Liver (tissue), 8 donors: ENCODE measurements at regions not wholly inside any gene's neighbourhood (a gene's known extent, or its start where the extent isn't known, plus 50 kb on each side); places are given as distances from the start of the nearest gene placed in this dataset.
"Not testable (repeated sequence)": the region's sequence is repeated elsewhere in the genome, so short reads cannot be mapped to it uniquely, and the experiment has no call there.

Source experiments
- DNase-seq: peaks from one replicate; pipeline ENCODE4 v3.0.0-alpha.2; 2017; ENCODE audit warnings: low spot score
- H3K27ac ChIP-seq, 2 donors: one replicate each; pipeline ENCODE4 v1.7.0; 2013; ENCODE audit warnings: inconsistent platforms in 2 of 2, low read length in 2 of 2, control low read depth in 1 of 2, low read depth in 1 of 2, mild to moderate bottlenecking in 1 of 2
- H3K27me3 ChIP-seq, 4 donors: one replicate each; pipeline versions ENCODE4 v1.6.1 to v1.7.0; 2013; ENCODE audit warnings: low read length in 3 of 4, inconsistent platforms in 1 of 4, mild to moderate bottlenecking in 1 of 4, moderate library complexity in 1 of 4; ENCODE audit not compliant: control insufficient read depth in 4 of 4, insufficient read depth in 4 of 4
- H3K36me3 ChIP-seq, 4 donors: one replicate each; pipeline versions ENCODE4 v1.6.1 to v1.7.0; 2013; ENCODE audit warnings: low read length in 3 of 4, mild to moderate bottlenecking in 3 of 4, low read depth in 1 of 4, moderate library complexity in 1 of 4; ENCODE audit not compliant: control insufficient read depth in 4 of 4, insufficient read depth in 3 of 4
- H3K4me1 ChIP-seq, 4 donors: one replicate each; pipeline versions ENCODE4 v1.6.1 to v1.7.0; 2013; ENCODE audit warnings: low read length in 3 of 4, mild to moderate bottlenecking in 3 of 4, moderate library complexity in 1 of 4; ENCODE audit not compliant: control insufficient read depth in 4 of 4, insufficient read depth in 4 of 4
- H3K4me3 ChIP-seq, 3 donors: one replicate each; pipeline versions ENCODE4 v1.6.1 to v1.7.0; 2013; ENCODE audit warnings: low read length in 3 of 3, control low read depth in 1 of 3, low read depth in 1 of 3, mild to moderate bottlenecking in 1 of 3
- H3K9ac ChIP-seq, 2 donors: one replicate each; pipeline ENCODE4 v1.7.0; 2013; ENCODE audit warnings: low read length in 2 of 2, mild to moderate bottlenecking in 2 of 2, moderate library complexity in 2 of 2, control low read depth in 1 of 2, low read depth in 1 of 2
- H3K9me3 ChIP-seq, 4 donors: one replicate each; pipeline versions ENCODE4 v1.6.1 to v1.7.0; 2013; ENCODE audit warnings: low read length in 3 of 4; ENCODE audit not compliant: control insufficient read depth in 4 of 4
- EGR1 ChIP-seq, 2 donors: IDR thresholded peaks; 2 replicates each; pipeline ENCODE4 v1.6.1; 2016 to 2018; ENCODE audit warnings: antibody characterized with exemption in 2 of 2, low read depth in 2 of 2
- FOXA1 ChIP-seq: IDR thresholded peaks from 2 replicates; pipeline ENCODE4 v1.6.1; 2016; ENCODE audit warnings: antibody characterized with exemption
- GABPA ChIP-seq, 2 donors: IDR thresholded peaks in 1 of 2; conservative IDR thresholded peaks in 1 of 2; 2 replicates each; pipeline ENCODE4 v1.6.1; 2016; ENCODE audit warnings: antibody characterized with exemption in 2 of 2, mild to moderate bottlenecking in 1 of 2, moderate library complexity in 1 of 2
- HNF4G ChIP-seq: IDR thresholded peaks from 2 replicates; pipeline ENCODE4 v1.6.1; 2016; ENCODE audit warnings: antibody characterized with exemption
- NR2F2 ChIP-seq: IDR thresholded peaks from 2 replicates; pipeline ENCODE4 v1.6.1; 2016; ENCODE audit warnings: antibody characterized with exemption
- RXRA ChIP-seq, 2 donors: IDR thresholded peaks; 2 replicates each; pipeline ENCODE4 v1.6.1; 2017 to 2018; ENCODE audit warnings: antibody characterized with exemption in 2 of 2, mild to moderate bottlenecking in 1 of 2
- SP1 ChIP-seq: IDR thresholded peaks from 2 replicates; pipeline ENCODE4 v1.6.1; 2018; ENCODE audit warnings: antibody characterized with exemption, mild to moderate bottlenecking
- YY1 ChIP-seq: IDR thresholded peaks from 2 replicates; pipeline ENCODE4 v1.6.1; 2016; ENCODE audit warnings: antibody characterized with exemption, mild to moderate bottlenecking
- WGBS: extraction: QIAGEN DNeasy Blood & Tissue Kit; methylation state at CpG from one replicate; pipeline ENCODE4 v1.1.7; 2013; 5-methylcytosine and 5-hydroxymethylcytosine counted together
- TF ChIP-seq, protein P1 (sequence below): IDR thresholded peaks from 2 replicates; pipeline ENCODE4 v1.6.1; 2016; ENCODE audit warnings: antibody characterized with exemption
- TF ChIP-seq, protein P2 (sequence below): IDR thresholded peaks from 2 replicates; pipeline ENCODE4 v1.6.1; 2016; ENCODE audit warnings: antibody characterized with exemption
- TF ChIP-seq, protein P3 (sequence below): IDR thresholded peaks from 2 replicates; pipeline ENCODE4 v1.6.1; 2016; ENCODE audit warnings: antibody characterized with exemption
- TF ChIP-seq, protein P4 (sequence below): fragments of 150-350 bp; IDR thresholded peaks from 2 replicates; pipeline ENCODE4 v1.5.1; 2017; ENCODE audit warnings: improper control_type of control experiment, low read depth, low read length; ENCODE audit not compliant: missing input control
- donor health status: healthy.
- donor health status: healthy.
- donor health status: healthy.
- donor health status: healthy.
- donor health status: healthy.

DNA sequence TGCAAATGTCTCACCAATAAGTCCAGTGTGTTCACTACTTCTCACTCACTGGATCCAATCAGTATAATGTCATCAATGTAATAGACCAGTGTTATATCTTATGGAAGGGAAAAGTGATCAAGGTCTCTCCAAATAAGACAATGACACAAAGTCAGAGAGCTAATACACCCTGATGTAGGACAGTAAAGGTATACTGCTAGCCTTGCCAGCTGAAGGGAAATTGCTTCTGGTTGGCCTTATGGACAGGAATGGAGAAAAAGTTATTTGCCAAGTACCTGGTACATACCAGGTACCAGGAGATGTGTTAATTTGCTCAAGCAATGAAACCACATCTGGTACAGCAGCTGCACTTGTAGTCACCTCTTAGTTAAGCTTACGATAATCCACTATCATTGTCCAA, 141.0 kb downstream of the LTN1 start:
- H3K27me3 ChIP-seq, result no peaks in the 10 kb centered on the region
- WGBS, result 95% methylated on average over 1 of the region's 1 CpG
- H3K27ac ChIP-seq, result no peak overlapping the region
- H3K4me3 ChIP-seq, result no peak overlapping the region
- H3K9me3 ChIP-seq, result no peaks in the 10 kb centered on the region
- H3K36me3 ChIP-seq, result no peaks in the 10 kb centered on the region
- no peak overlapping the region for H3K9ac ChIP-seq
- H3K4me1 ChIP-seq, result no peaks in the 10 kb centered on the region
- TF ChIP-seq EGR1 (IDR thresholded peaks at IDR 0.05; ENCODE audit: low read depth in 2 of 2) (no peak), HNF4G (no peak)
- TF ChIP-seq, protein P1, sequence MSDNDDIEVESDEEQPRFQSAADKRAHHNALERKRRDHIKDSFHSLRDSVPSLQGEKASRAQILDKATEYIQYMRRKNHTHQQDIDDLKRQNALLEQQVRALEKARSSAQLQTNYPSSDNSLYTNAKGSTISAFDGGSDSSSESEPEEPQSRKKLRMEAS, result no peak
- no peak for DNase-seq

DNA sequence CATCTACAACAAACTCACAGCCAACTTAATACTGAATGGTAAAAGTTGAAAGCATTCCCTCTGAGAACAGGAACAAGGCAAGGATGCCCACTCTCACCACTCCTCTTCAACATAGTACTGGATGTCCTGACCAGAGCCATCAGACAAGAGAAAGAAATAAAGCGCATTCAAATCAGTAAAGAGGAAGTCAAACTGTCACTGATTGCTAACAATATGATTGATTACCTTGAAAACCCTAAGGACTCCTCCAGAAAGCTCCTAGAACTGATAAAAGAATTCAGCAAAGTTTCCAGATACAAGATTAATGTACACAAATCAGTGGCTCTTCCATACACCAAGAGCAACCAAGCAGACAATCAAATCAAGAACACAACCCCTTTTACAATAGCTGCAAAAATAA, 153.4 kb downstream of the LTN1 start:
- not testable (repeated sequence) for H3K9ac ChIP-seq, DNase-seq, H3K27ac ChIP-seq, H3K9me3 ChIP-seq, H3K27me3 ChIP-seq, H3K4me1 ChIP-seq, H3K4me3 ChIP-seq, H3K36me3 ChIP-seq
- 89% methylated on average over 1 of the region's 1 CpG for WGBS

DNA sequence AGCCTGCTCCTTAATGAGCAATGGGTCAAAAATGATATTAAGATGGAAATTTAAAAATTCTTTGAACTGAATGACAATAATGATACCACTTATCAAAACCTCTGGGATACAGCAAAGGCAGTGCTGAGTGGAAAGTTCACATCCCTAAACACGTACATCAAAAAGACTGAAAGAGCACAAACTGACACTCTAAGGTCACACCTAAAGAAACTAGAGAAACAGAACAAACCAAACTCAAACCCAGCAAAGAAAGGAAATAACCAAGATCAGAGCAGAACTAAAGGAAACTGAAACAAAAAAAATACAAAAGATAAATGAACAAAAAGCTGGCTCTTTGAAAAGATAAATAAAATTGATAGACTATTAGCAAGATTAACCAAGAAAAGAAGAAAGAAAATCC, 155.3 kb downstream of the LTN1 start:
- H3K36me3 ChIP-seq, H3K4me3 ChIP-seq, H3K4me1 ChIP-seq, H3K27ac ChIP-seq, H3K27me3 ChIP-seq, DNase-seq, H3K9ac ChIP-seq, H3K9me3 ChIP-seq: not testable (repeated sequence)
- 85% methylated on average over 1 of the region's 1 CpG for WGBS

DNA sequence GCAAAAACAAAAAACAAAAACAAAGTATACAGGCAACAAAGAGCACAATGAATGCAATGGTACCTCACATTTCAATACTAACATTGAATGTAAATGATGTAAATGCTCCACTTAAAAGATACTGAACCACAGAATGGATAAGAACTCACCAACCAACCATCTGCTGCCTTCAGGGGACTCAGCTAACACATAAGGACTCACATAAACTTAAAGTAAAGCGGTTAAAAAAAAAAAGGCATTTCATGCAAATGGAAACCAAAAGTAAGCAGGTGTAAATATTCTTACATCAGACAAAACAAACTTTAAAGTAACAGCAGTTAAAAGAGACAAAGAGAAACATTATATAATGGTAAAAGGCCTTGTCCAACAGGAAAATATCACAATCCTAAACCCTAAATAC, 156.1 kb downstream of the LTN1 start:
- not testable (repeated sequence) for H3K27ac ChIP-seq

DNA sequence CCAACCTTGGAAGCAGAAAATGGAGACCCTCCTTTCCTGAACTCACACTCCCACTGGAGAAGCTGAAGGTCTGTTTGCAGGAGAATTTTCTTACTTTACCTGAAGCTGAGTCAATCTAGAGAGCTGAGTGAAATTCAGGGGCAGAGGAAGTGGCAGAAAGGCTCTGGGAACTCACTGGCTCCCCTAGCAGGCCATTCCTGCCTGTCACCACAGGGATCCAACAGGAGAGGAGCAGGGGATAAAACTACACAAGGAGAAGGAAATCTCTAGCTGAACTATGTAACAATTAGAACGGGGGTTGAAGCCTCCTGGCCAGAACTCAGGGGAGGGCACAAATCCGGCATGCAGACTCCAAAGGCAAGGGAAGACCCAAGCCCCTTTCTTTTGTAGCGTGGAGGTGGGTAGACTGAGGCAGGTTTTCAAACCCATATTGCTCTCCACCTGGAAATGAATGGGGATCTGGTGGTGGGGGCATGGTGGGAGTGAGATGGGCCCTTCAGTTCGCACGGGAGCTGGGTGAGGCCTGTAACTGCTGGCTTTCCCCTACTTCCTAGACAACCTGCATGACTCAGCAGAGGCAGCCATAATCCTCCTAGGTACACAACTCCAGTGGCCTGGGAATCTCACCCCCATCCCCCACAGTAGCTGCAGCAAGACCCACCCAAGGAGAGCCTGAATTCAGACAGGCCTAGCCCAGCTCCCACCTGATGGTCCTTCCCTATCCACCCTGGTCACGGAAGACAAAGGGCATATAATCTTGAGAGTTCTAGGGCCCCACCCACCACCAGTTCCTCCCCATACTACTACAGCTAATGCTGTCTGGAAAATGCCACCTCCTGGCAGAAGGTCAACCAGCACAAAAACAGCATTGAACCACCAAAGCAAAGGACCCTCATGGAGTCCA, 158.1 kb downstream of the LTN1 start:
- no peak overlapping the region for H3K4me3 ChIP-seq
- 96% methylated on average over 6 of the region's 6 CpGs for WGBS

More for the DNA sequence above, 156.1 kb downstream of the LTN1 start:
- not testable (repeated sequence) for H3K27me3 ChIP-seq, H3K4me3 ChIP-seq, H3K9me3 ChIP-seq, H3K9ac ChIP-seq, H3K36me3 ChIP-seq, H3K4me1 ChIP-seq, DNase-seq
- WGBS, result 91% methylated on average over 1 of the region's 1 CpG

More for the DNA sequence above, 158.1 kb downstream of the LTN1 start:
- no peak overlapping the region for H3K27ac ChIP-seq
- no peaks in the 10 kb centered on the region for H3K27me3 ChIP-seq
- no peaks in the 10 kb centered on the region for H3K36me3 ChIP-seq
- no peaks in the 10 kb centered on the region for H3K4me1 ChIP-seq
- TF ChIP-seq, protein P2, sequence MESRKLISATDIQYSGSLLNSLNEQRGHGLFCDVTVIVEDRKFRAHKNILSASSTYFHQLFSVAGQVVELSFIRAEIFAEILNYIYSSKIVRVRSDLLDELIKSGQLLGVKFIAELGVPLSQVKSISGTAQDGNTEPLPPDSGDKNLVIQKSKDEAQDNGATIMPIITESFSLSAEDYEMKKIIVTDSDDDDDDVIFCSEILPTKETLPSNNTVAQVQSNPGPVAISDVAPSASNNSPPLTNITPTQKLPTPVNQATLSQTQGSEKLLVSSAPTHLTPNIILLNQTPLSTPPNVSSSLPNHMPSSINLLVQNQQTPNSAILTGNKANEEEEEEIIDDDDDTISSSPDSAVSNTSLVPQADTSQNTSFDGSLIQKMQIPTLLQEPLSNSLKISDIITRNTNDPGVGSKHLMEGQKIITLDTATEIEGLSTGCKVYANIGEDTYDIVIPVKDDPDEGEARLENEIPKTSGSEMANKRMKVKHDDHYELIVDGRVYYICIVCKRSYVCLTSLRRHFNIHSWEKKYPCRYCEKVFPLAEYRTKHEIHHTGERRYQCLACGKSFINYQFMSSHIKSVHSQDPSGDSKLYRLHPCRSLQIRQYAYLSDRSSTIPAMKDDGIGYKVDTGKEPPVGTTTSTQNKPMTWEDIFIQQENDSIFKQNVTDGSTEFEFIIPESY, result no peak
- no peak for TF ChIP-seq SP1
- TF ChIP-seq, protein P3, sequence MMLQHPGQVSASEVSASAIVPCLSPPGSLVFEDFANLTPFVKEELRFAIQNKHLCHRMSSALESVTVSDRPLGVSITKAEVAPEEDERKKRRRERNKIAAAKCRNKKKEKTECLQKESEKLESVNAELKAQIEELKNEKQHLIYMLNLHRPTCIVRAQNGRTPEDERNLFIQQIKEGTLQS, result no peak
- TF ChIP-seq GABPA (IDR thresholded peaks at IDR 0.05 in 1 of 2, conservative IDR thresholded peaks at IDR 0.05 in 1 of 2), result no peak
- no peak for TF ChIP-seq RXRA (IDR thresholded peaks at IDR 0.05)
- TF ChIP-seq NR2F2, result no peak
- TF ChIP-seq FOXA1, result no peak
- TF ChIP-seq EGR1 (IDR thresholded peaks at IDR 0.05; ENCODE audit: low read depth in 2 of 2), result no peak
- no peak for TF ChIP-seq YY1
- TF ChIP-seq, protein P4, sequence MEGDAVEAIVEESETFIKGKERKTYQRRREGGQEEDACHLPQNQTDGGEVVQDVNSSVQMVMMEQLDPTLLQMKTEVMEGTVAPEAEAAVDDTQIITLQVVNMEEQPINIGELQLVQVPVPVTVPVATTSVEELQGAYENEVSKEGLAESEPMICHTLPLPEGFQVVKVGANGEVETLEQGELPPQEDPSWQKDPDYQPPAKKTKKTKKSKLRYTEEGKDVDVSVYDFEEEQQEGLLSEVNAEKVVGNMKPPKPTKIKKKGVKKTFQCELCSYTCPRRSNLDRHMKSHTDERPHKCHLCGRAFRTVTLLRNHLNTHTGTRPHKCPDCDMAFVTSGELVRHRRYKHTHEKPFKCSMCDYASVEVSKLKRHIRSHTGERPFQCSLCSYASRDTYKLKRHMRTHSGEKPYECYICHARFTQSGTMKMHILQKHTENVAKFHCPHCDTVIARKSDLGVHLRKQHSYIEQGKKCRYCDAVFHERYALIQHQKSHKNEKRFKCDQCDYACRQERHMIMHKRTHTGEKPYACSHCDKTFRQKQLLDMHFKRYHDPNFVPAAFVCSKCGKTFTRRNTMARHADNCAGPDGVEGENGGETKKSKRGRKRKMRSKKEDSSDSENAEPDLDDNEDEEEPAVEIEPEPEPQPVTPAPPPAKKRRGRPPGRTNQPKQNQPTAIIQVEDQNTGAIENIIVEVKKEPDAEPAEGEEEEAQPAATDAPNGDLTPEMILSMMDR, result no peak
- H3K9me3 ChIP-seq, result no peaks in the 10 kb centered on the region
- H3K9ac ChIP-seq, result no peak overlapping the region
- no peak for DNase-seq
